SK-N-DZ (cell line): ENCODE measurements at regions not wholly inside any gene's neighbourhood (a gene's known extent, or its start where the extent isn't known, plus 50 kb on each side); places are given as distances from the start of the nearest gene placed in this dataset.
A peak's percentile ranks its signal among the peaks of the same experiment; 100 is the strongest.
"Not testable (repeated sequence)": the region's sequence is repeated elsewhere in the genome, so short reads cannot be mapped to it uniquely, and the experiment has no call there.

Experiments
- DNase-seq: peaks from one replicate; pipeline ENCODE4 v3.0.0-alpha.2; 2015; ENCODE audit warnings: low spot score

DNA sequence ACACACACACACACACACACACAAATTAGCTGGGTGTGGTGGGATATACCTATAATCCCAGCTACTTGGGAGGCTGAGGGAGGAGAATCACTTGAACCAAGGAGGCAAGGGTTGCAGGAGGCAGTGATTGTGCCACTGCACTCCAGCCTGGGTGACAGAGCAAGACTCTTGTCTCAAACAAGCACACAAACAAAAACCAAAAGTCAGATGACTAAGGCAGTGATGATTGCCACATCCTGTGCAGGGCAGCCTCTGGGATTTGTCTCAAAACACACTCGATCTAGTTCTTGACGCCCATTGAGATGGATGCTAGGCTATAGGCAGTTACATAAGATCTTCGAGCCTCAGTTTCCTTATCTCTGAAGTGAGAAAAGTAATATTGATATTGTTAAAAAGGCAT lies 183.1 kb upstream of the NOTCH2NLA start:
- not testable (repeated sequence) for DNase-seq

DNA sequence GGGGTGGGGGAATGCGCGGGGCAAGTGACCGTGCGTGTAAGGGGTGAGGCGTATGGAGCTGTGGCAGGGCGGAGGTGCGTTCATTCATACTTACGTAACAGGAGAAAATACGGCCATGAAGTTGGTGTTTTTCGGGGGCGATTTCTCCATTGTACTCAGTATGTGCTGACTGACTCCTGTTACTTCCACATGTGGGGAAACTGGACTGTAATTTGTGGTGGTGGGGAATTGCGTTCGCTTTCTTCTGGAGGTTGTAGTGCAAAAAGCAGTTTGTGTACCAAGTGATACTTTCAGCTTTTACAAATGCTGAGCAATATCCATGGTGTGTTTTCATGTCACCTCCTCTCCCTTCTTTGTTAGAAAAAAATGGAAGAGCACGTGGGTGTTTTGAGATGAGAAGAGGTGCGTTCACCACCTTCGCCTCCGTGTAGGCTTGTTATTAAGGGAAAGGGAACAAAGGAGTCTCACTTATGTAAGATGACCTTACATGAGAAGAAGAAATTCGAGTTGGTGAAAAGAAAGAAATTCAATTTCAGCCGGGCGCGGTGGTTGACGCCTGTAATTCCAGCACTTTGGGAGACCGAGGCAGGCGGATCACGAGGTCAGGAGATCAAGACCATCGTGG lies 181.1 kb upstream of the NOTCH2NLA start:
- peak; percentile 86 for DNase-seq

DNA sequence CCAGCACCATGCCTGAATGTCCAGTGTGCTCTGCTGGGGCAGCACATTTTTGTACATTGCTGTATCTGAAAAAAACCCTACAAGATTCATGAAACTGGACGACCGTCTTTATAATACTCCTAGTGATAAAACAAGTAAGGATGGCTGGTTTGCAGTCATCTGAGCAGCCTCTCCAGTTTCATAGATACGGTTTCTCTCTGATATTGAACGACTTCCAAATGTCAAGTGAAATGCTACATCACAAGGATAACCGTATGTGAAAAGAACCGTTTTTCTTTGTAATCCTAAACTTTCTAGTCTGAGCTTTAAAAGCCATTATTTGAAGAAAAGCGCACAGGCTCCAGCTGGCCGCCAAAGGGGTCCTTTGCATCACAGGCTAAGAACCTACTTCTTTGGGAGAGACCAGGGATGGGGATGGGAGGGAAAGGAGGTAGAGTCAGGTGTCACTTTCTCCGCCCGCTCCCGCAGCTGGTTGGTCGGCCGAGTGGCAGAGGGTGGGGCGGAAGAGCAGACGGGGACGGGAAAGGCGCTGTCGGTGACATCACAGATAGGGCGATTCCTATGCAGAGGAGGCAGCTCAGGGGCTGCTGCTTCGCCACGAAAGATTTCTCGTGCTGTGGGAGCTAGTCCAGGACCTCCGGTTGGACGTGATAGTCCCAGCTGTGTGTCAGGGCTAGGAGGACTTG lies 180.4 kb upstream of the NOTCH2NLA start:
- DNase-seq = peak; percentile 84

GRCh38 chr1:146401281-146401825 lies 172.5 kb upstream of the NOTCH2NLA start:
- not testable (repeated sequence) for DNase-seq

DNA sequence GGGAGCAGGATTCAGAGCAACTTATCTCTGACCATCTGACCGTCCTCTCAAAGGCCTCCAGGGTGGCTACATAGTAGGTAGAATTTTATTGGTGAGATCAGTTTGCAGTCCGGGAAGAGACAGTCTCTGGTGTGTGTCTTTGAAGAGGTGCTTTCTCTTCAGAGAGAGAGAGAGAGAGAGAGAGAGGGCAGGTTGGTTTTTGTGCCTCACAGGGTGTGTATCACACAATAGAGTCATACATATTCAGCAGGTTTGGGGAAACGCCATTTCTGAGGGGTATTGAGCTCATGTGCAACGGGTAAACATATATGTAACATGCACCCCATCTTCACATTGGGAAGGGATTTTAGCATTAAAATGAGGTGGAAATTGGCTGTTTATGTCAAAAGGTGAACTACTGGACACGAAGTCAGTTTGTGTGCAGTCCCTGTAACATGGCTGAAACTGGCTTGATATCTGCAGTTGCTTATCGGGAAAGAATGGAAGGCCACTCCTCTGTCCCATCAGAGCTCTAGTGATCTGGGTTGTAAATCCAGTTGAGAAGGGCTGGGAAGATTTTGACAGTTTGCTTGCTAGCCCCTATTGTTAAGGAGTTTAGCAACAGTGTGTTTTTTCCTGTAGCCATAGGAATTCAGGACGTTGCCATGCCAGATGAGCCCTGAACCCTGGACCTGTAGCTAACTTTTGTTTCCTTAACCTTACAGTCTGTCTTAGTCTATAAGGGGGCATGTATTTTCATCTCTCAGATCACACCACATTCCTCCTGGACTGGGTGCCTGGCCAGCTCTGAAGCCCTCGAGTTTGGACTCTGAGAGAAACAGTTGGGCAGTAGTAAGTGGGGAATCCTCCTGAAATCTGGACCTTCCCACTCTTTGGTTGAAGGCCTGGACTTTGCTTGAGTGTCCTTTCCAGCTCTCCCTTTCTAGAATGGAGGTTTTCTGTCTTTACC lies 171.6 kb upstream of the NOTCH2NLA start:
- not testable (repeated sequence) for DNase-seq

DNA sequence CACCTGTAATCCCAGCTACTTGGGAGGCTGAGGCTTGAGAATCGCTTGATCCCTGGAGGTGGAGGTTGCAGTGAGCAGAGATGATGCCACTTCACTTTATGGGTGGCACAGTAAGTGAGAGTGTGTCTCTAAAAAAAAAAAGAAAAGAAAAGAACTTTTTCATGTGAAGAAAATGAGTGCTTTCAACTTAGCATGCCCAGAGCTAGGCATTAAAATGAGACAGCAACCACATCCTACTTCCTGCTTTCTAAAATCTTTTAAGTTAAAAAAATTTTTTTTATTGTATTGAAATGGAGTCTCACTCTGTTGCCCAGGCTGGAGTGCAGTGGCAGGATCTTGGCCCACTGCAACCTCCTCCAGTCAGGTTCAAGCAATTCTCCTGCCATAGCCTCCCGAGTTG lies 170.4 kb upstream of the NOTCH2NLA start:
- not testable (repeated sequence) for DNase-seq

GRCh38 chr1:146396801-146397200 lies 168.0 kb upstream of the NOTCH2NLA start:
- not testable (repeated sequence) for DNase-seq

- not testable (repeated sequence) for DNase-seq
These were observed 167.4 kb upstream of the NOTCH2NLA start for GRCh38 chr1:146396242-146396641.

- not testable (repeated sequence) for DNase-seq
These were observed 165.0 kb upstream of the NOTCH2NLA start for GRCh38 chr1:146393796-146394195.

DNA sequence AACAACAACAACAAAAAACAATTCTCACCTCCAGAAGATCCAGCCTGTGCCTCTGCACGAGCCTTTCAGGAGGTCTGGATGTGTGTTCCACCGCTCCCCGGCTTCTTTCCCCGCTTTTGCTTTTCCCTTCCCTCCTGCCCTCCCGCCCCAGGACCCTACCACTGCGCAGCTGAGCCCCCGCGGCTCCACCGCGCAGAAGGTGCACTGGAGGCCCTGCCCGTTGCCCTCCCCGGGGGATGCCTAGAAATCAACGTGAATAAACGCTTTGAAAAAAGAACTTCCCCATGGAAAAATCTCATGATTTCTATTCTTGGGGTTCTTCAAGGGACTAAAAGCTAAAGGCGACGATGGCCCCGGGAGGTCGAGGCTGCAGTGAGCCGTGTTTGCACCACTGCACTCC lies 164.3 kb upstream of the NOTCH2NLA start:
- not testable (repeated sequence) for DNase-seq

- DNase-seq = not testable (repeated sequence)
These were observed 160.4 kb upstream of the NOTCH2NLA start for GRCh38 chr1:146389178-146389577.

GRCh38 chr1:146387750-146388469 lies 159.1 kb upstream of the NOTCH2NLA start:
- DNase-seq = peak; percentile 56

- peak; percentile 97 for DNase-seq
These were observed 158.3 kb upstream of the NOTCH2NLA start for GRCh38 chr1:146386851-146387749.

DNA sequence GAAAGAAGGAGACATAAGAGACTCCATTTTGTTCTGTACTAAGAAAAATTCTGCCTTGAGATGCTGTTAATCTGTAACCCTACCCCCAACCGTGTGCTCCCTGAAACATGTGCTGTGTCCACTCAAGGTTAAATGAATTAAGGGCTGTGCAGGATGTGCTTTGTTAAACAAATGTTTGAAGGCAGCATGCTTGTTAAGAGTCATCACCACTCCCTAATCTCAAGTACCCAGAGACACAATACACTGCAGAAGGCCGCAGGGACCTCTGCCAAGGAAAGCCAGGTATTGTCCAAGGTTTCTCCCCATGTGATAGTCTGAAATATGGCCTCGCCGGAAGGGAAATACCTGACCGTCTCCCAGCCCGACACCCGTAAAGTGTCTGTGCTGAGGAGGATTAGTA lies 152.4 kb upstream of the NOTCH2NLA start:
- DNase-seq = not testable (repeated sequence)

- DNase-seq = peak; percentile 99
These were observed 148.1 kb upstream of the NOTCH2NLA start for GRCh38 chr1:146376708-146377496.

- DNase-seq = peak; percentile 84
These were observed 147.5 kb upstream of the NOTCH2NLA start for GRCh38 chr1:146376309-146376707.

- not testable (repeated sequence) for DNase-seq
These were observed 146.3 kb upstream of the NOTCH2NLA start for GRCh38 chr1:146375108-146375507.

DNA sequence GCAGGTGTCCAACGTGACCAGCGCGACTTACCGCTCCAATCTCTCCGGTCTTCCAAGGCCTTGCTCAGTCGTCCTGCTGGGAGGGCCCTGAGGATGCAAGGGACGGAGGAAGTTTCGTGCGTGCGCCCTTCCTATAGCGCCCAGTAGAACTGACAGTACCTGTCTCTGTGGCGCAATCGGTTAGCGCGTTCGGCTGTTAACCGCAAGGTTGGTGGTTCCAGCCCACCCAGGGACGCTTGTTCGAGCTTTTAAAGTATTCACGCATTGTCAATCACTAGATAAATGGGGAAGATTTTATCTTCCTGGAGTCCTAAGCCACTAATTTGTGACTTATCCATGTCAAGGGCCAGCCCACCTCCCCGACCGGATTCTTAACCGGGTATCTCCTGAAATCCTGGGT lies 141.1 kb upstream of the NOTCH2NLA start:
- peak; percentile 33 for DNase-seq

GRCh38 chr1:146355373-146355772 lies 126.6 kb upstream of the NOTCH2NLA start:
- not testable (repeated sequence) for DNase-seq
